Endothelial cell of umbilical vein (primary cell): ENCODE measurements at regions not wholly inside any gene's neighbourhood (a gene's known extent, or its start where the extent isn't known, plus 50 kb on each side); places are given as distances from the start of the nearest gene placed in this dataset.

Experiments
- BruUV-seq: library from RNA; stranded (reverse); fragments of 400-500 nt; replicated peaks from 2 replicates; lab custom pipeline; 2021; lab: Mats Ljungman, UMichigan
- CTCF ChIA-PET: fragments of 300-600, 350-600 bp; sonication (Branson Sonifier 250); formaldehyde crosslinking; loops from one replicate; lab custom pipeline; 2021; ENCODE audit warnings: antibody characterized with exemption, inconsistent platforms; lab: Charles Lee
- POLR2A ChIA-PET: fragments of 300-600, 350-600 bp; sonication (Branson Sonifier 250); formaldehyde crosslinking; loops from one replicate; lab custom pipeline; 2021; ENCODE audit warnings: antibody characterized with exemption, inconsistent platforms; lab: Charles Lee
- DNase-seq: peaks from one replicate; pipeline ENCODE4 v3.0.0-alpha.2; 2011; ENCODE audit warnings: low read depth, low spot score
- FAIRE-seq: peaks from 2 replicates; lab custom pipeline; 2011; peaks lifted over from hg19 to GRCh38; lab: Jason Lieb, UNC
- H2AFZ ChIP-seq: 2 replicates; pipeline ENCODE4 v1.6.0; 2012; ENCODE audit warnings: low read depth, low read length, control low read depth, inconsistent platforms
- H3K27ac ChIP-seq: 2 replicates; pipeline ENCODE4 v1.5.1; 2011; ENCODE audit warnings: low read depth, mild to moderate bottlenecking, control low read depth, low read length, moderate library complexity; ENCODE audit not compliant: insufficient read depth
- H3K27me3 ChIP-seq, 2 experiments: 2 replicates each; pipeline versions ENCODE4 v1.6.0 to v1.6.1; 2011; ENCODE audit warnings: low read length in 2 of 2, mixed read lengths in 1 of 2; ENCODE audit not compliant: control insufficient read depth in 2 of 2, insufficient read depth in 2 of 2
- H3K36me3 ChIP-seq, 2 experiments: 2 replicates in 1 of 2; 3 replicates in 1 of 2; pipeline ENCODE4 v1.5.1; 2011; ENCODE audit warnings: low read length in 2 of 2, mild to moderate bottlenecking in 1 of 2, moderate library complexity in 1 of 2; ENCODE audit not compliant: control insufficient read depth in 2 of 2, insufficient read depth in 2 of 2; ENCODE audit errors: extremely low read depth in 1 of 2
- H3K4me1 ChIP-seq: 3 replicates; pipeline ENCODE4 v1.5.1; 2011; ENCODE audit warnings: mild to moderate bottlenecking, low read length; ENCODE audit not compliant: control insufficient read depth, insufficient read depth; ENCODE audit errors: extremely low read depth
- H3K4me2 ChIP-seq: 2 replicates; pipeline ENCODE4 v1.6.1; 2011; ENCODE audit warnings: low read length, control low read depth, mixed read lengths; ENCODE audit not compliant: insufficient read depth
- H3K4me3 ChIP-seq, 3 experiments: fragments of 200-600 bp in 1 of 3; sonication (generic), shearing (Covaris generic) in 1 of 3; replicated peaks in 1 of 3; 2 replicates each; pipeline ENCODE4 v1.5.1; 2011 to 2016; ENCODE audit warnings: control low read depth in 3 of 3, low read length in 3 of 3, mild to moderate bottlenecking in 2 of 3, inconsistent platforms in 1 of 3, low read depth in 1 of 3, moderate library complexity in 1 of 3; ENCODE audit not compliant: insufficient read depth in 1 of 3
- H3K79me2 ChIP-seq: 2 replicates; pipeline ENCODE4 v1.6.0; 2012; ENCODE audit warnings: low read length, inconsistent platforms; ENCODE audit not compliant: control insufficient read depth, insufficient read depth
- H3K9ac ChIP-seq: replicated peaks from 2 replicates; pipeline ENCODE3; 2011; ENCODE audit warnings: low read length, control low read depth; ENCODE audit not compliant: insufficient read depth; ENCODE audit errors: extremely low read depth
- H3K9me1 ChIP-seq: replicated peaks from 3 replicates; pipeline ENCODE4 v1.6.0; 2011; ENCODE audit warnings: mild to moderate bottlenecking, low read length; ENCODE audit not compliant: control insufficient read depth, insufficient read depth; ENCODE audit errors: extremely low read depth
- H3K9me3 ChIP-seq: replicated peaks from 2 replicates; pipeline ENCODE4 v1.5.1; 2012; ENCODE audit warnings: low read length, inconsistent platforms; ENCODE audit not compliant: control insufficient read depth, insufficient read depth
- H4K20me1 ChIP-seq: replicated peaks from 2 replicates; pipeline ENCODE3; 2011; ENCODE audit warnings: mild to moderate bottlenecking, low read length; ENCODE audit not compliant: control insufficient read depth, insufficient read depth; ENCODE audit errors: extremely low read depth
- EZH2 ChIP-seq: IDR thresholded peaks from 2 replicates; pipeline ENCODE4 v1.6.1; 2012; ENCODE audit warnings: borderline replicate concordance, low read depth, mild to moderate bottlenecking, moderate library complexity, low read length, inconsistent platforms; ENCODE audit not compliant: severe bottlenecking
- FOS ChIP-seq: IDR thresholded peaks from 2 replicates; pipeline ENCODE4 v1.6.1; 2011; ENCODE audit warnings: mild to moderate bottlenecking, low read length, moderate library complexity, borderline replicate concordance; ENCODE audit not compliant: insufficient read depth
- GATA2 ChIP-seq: IDR thresholded peaks from 2 replicates; pipeline ENCODE4 v1.7.0; 2011; ENCODE audit warnings: low read depth, mild to moderate bottlenecking, moderate library complexity, mixed read lengths, low read length; ENCODE audit not compliant: insufficient read length, insufficient read depth
- JUN ChIP-seq: IDR thresholded peaks from 2 replicates; pipeline ENCODE4 v1.6.1; 2011; ENCODE audit warnings: borderline replicate concordance, low read depth; ENCODE audit not compliant: insufficient read length, insufficient read depth
- MAX ChIP-seq: IDR thresholded peaks from 2 replicates; pipeline ENCODE4 v1.6.1; 2011; ENCODE audit not compliant: insufficient read depth, insufficient read length
- MYC ChIP-seq: IDR thresholded peaks from one replicate; pipeline ENCODE4 v1.6.1; 2011; ENCODE audit warnings: mild to moderate bottlenecking, low read depth, low read length
- POLR2A ChIP-seq: IDR thresholded peaks from 2 replicates; pipeline ENCODE4 v1.6.1; 2012; ENCODE audit warnings: low read depth, mild to moderate bottlenecking, control low read depth, low read length
- POLR2AphosphoS5 ChIP-seq: IDR thresholded peaks from 2 replicates; pipeline ENCODE4 v1.6.1; 2012; ENCODE audit warnings: low read depth, mild to moderate bottlenecking, control low read depth, low read length, moderate library complexity; ENCODE audit not compliant: insufficient read depth
- dilution Hi-C: fragments of 300-500 bp; cut with MboI; formaldehyde crosslinking; loops from one replicate; pipeline ENCODE4 v1.15.0; 2019; ENCODE audit warnings: low sequenced_read_pairs; ENCODE audit not compliant: extremely low pct_ligation_motif_present
- intact Hi-C: fragments of 100-400 bp; cut with micrococcal nuclease; formaldehyde crosslinking; loops from one replicate; pipeline ENCODE4 v1.10.0; 2022
- TF ChIP-seq, protein P1 (sequence below), 2 donors: IDR thresholded peaks; 1 replicate in 1 of 2; 2 replicates in 1 of 2; pipeline ENCODE4 v1.5.1; 2011; ENCODE audit warnings: low read length in 2 of 2, mild to moderate bottlenecking in 2 of 2, moderate library complexity in 2 of 2, control low read depth in 1 of 2, inconsistent platforms in 1 of 2, low read depth in 1 of 2; ENCODE audit not compliant: insufficient read depth in 1 of 2; ENCODE audit errors: extremely low read depth in 1 of 2

GRCh38 chr2:220178991-220179695 lies 551.7 kb downstream of the SLC4A3 start:
- TF ChIP-seq, protein P1, sequence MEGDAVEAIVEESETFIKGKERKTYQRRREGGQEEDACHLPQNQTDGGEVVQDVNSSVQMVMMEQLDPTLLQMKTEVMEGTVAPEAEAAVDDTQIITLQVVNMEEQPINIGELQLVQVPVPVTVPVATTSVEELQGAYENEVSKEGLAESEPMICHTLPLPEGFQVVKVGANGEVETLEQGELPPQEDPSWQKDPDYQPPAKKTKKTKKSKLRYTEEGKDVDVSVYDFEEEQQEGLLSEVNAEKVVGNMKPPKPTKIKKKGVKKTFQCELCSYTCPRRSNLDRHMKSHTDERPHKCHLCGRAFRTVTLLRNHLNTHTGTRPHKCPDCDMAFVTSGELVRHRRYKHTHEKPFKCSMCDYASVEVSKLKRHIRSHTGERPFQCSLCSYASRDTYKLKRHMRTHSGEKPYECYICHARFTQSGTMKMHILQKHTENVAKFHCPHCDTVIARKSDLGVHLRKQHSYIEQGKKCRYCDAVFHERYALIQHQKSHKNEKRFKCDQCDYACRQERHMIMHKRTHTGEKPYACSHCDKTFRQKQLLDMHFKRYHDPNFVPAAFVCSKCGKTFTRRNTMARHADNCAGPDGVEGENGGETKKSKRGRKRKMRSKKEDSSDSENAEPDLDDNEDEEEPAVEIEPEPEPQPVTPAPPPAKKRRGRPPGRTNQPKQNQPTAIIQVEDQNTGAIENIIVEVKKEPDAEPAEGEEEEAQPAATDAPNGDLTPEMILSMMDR (IDR thresholded peaks at IDR 0.05; ENCODE audit: extremely low read depth in 1 of 2, insufficient read depth in 1 of 2, low read depth in 1 of 2, low read length in 2 of 2), result no peak
- no peak for TF ChIP-seq MAX
- TF ChIP-seq POLR2AphosphoS5, result no peak
- TF ChIP-seq POLR2A, result no peak
- TF ChIP-seq GATA2, result no peak
- no peak for TF ChIP-seq EZH2
- TF ChIP-seq FOS, result no peak
- TF ChIP-seq MYC, result no peak
- no peak for TF ChIP-seq JUN
- no peaks in the 10 kb centered on the region for H3K27me3 ChIP-seq
- no peaks in the 10 kb centered on the region for H3K9me3 ChIP-seq
- FAIRE-seq (no peak), DNase-seq (no peak)
- H3K4me3 ChIP-seq, result no peak overlapping the region
- dilution Hi-C loops (no loop called here), intact Hi-C loops (no loop called here)
- no peak overlapping the region for H3K4me2 ChIP-seq
- no peaks in the 10 kb centered on the region for H3K9me1 ChIP-seq
- no peak overlapping the region for H2AFZ ChIP-seq
- H3K9ac ChIP-seq, result no peak overlapping the region
- H3K4me1 ChIP-seq, result no peaks in the 10 kb centered on the region
- no peak overlapping the region for H3K27ac ChIP-seq
- H4K20me1 ChIP-seq, result no peaks in the 10 kb centered on the region
- H3K79me2 ChIP-seq, result no peaks in the 10 kb centered on the region
- BruUV-seq, result no TSS peak
- CTCF ChIA-PET, result no interaction called here
- POLR2A ChIA-PET, result no interaction called here
- H3K36me3 ChIP-seq, result no peaks in the 10 kb centered on the region
